BE2C (cell line): ENCODE measurements at regions not wholly inside any gene's neighbourhood (a gene's known extent, or its start where the extent isn't known, plus 50 kb on each side); places are given as distances from the start of the nearest gene placed in this dataset.

Source experiments
- DNase-seq: peaks from one replicate; pipeline ENCODE4 v3.0.0-alpha.2; 2020
- H3K27me3 ChIP-seq: fragments of 250-450 bp; sonication (Bioruptor Pico); 2 replicates; pipeline ENCODE4 v1.5.1; 2020; ENCODE audit warnings: mild to moderate bottlenecking
- H3K36me3 ChIP-seq: fragments of 250-450 bp; sonication (Bioruptor Pico); 2 replicates; pipeline ENCODE4 v1.5.1; 2020; ENCODE audit warnings: mild to moderate bottlenecking
- H3K4me1 ChIP-seq: fragments of 250-450 bp; sonication (Bioruptor Pico); 2 replicates; pipeline ENCODE4 v1.5.1; 2020
- H3K4me3 ChIP-seq: 2 replicates; pipeline ENCODE4 v1.5.1; 2011; ENCODE audit warnings: low read depth, low read length
- H3K9me3 ChIP-seq: fragments of 250-450 bp; sonication (Bioruptor Pico); 2 replicates; pipeline ENCODE4 v1.5.1; 2020
- CTCF ChIP-seq: IDR thresholded peaks from 2 replicates; pipeline ENCODE4 v1.5.1; 2012; ENCODE audit warnings: mild to moderate bottlenecking, low read depth, low read length

- Histone ChIP-seq H3K4me1 (no peaks in the 10 kb centered on the region), H3K4me3 (no peak overlapping the region), H3K36me3 (no peaks in the 10 kb centered on the region), H3K27me3 (no peaks in the 10 kb centered on the region), H3K9me3 (no peaks in the 10 kb centered on the region)
- no peak for TF ChIP-seq CTCF
- DNase-seq = no peak
Measured at GRCh38 chr6:169906004-169906687, 154.7 kb downstream of the ERMARD start.

GRCh38 chr6:169905041-169905807 is 153.8 kb downstream of the ERMARD start:
- Histone ChIP-seq H3K4me1 (no peaks in the 10 kb centered on the region), H3K27me3 (no peaks in the 10 kb centered on the region), H3K36me3 (no peaks in the 10 kb centered on the region), H3K9me3 (no peaks in the 10 kb centered on the region), H3K4me3 (no peak overlapping the region)
- TF ChIP-seq CTCF = no peak
- no peak for DNase-seq

GRCh38 chr6:169904051-169904922 is 152.9 kb downstream of the ERMARD start:
- no peak for TF ChIP-seq CTCF
- no peak for DNase-seq
- H3K4me1 ChIP-seq = no peaks in the 10 kb centered on the region
- H3K36me3 ChIP-seq = no peaks in the 10 kb centered on the region
- no peaks in the 10 kb centered on the region for H3K9me3 ChIP-seq
- H3K4me3 ChIP-seq = no peak overlapping the region
- H3K27me3 ChIP-seq = no peaks in the 10 kb centered on the region

- no peak for TF ChIP-seq CTCF
- Histone ChIP-seq H3K4me1 (no peaks in the 10 kb centered on the region), H3K27me3 (no peaks in the 10 kb centered on the region), H3K4me3 (no peak overlapping the region), H3K36me3 (no peaks in the 10 kb centered on the region), H3K9me3 (no peaks in the 10 kb centered on the region)
- DNase-seq = no peak
Measured at GRCh38 chr6:169903122-169903521, 151.7 kb downstream of the ERMARD start.

GRCh38 chr6:169902604-169903003 is 151.2 kb downstream of the ERMARD start:
- no peaks in the 10 kb centered on the region for H3K9me3 ChIP-seq
- DNase-seq = no peak
- no peaks in the 10 kb centered on the region for H3K36me3 ChIP-seq
- H3K4me1 ChIP-seq = no peaks in the 10 kb centered on the region
- no peaks in the 10 kb centered on the region for H3K27me3 ChIP-seq
- H3K4me3 ChIP-seq = no peak overlapping the region
- TF ChIP-seq CTCF = no peak
